HG03103 (cell line): ENCODE measurements at regions not wholly inside any gene's neighbourhood (a gene's known extent, or its start where the extent isn't known, plus 50 kb on each side); places are given as distances from the start of the nearest gene placed in this dataset.

ENCODE experiments used
- ATAC-seq: cut with Tn5 transposase; IDR thresholded peaks from one replicate; pipeline ENCODE4 v1.9.1; 2021; ENCODE audit warnings: low read depth; ENCODE audit not compliant: unreplicated experiment

DNA sequence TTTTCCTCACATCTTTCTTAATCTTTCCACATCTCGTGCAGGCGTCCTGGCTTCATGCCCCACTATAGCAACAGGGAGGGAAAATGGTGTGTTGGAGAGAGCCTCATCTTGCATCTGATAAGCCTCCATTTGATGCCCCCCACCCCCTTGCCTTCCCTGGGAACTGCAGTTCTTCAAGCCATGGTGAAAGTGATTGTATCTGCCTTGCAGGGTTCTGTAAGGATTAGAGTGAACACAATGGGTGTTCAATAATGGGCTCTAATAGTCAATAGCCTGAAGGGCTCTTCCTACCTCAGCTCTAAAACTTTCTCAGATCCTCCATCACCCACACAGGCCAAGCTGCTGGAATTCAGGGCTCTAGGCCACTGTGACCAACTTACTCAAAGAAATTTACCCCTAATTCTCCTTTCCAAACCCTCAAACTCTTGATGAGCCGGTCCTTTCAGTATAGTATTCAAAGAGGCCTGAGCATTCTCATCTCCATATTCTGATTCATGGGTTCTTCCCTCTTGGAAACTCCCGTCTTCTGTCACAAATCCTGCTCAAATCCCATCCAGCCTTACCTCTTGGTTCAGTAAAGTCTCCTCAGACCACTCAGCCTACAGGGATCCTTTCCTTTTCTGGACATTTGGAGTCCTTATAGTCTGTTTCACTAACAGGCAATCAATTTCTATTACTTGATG, 128.3 kb upstream of the TRIM2 start:
- ATAC-seq: no peak

DNA sequence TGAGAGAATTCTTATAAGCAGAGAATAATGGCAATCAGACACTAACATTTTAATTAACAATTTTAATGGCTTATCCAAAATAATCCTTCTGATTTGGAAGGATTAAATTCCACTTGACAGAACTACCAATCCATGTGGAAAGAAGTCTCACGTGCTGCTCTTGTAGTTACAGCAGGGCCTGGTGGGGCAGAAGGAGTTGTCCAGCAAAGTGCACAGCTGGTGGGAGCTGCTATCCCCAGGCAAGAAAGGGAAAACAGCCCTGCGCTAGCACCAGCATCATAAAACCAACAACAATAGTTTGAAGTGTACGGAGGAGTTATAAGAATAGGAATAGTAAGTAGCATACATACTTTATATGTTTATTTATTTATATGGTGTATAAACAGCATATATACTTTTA, 127.4 kb upstream of the TRIM2 start:
- ATAC-seq: no peak

DNA sequence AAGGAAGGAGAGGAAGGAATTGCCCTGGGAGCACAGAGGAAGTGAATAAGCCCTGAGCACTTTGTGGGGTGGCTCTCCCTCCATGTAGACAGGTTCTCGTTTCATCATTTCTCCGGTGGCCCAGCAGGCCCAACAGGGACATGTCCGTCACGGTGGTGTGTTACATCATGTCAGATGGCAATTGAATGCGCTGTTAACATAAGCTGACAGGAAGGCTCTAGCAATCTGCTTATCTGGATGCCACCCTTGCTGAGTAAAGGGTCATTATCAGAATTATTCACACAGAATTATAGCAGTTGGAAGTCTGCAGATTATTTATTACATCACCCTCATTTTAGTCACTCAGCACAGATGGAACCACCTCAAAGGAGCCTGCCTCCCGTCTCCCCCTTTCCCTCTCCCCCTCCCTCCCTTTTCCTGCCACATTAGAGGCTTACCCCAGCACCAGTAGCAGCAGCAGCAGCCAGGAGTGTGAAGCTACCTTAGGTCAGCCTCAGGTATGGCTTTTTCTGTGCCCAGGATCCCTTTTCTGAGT, 124.3 kb upstream of the TRIM2 start:
- no peak for ATAC-seq

DNA sequence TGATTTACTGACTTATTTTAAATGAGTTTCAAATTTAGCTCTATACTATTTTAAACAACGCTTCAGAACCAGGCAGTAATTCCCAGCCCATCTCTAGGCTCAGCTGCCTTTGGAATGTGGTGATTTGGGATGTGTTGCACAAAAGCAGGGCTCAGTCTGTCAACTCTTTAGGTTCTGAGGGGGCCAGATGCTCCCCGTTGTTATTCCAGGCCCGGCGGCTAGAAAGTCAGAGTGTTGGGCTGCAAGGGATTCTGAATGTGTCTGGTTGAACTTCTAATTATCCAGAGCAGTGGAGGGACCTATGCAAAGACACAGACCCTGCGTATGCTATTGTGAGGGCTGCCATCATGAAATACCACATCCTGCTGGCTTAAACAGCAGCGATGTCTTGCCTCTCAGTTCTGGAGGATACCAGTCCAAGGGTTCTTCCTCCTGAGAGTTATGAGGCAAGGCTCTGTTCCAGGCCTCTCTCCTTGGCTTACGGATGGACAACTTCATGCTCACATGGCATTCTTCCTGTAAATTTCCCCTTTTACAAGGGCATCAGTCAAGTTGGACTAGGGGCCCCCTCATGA, 123.2 kb upstream of the TRIM2 start:
- ATAC-seq: no peak

DNA sequence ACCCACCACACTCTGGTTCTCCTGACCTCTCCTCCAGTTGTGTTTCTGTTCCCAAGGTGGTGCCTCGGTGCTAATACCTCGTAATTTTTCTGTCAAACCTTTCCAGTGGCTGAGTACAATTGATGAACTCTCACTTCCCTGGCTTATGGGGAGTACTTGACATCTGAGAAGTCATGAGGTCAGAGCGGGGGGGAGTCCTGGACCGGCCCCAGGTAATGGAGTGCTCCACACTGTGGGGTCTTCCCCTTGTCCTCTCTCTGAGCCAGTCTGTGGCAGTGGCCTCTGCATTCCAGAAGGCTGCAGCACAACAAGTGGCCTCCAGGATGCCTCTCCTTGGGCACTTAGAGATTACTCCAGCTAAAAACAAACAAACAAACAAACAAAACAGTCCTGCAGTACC, 122.5 kb upstream of the TRIM2 start:
- no peak for ATAC-seq

DNA sequence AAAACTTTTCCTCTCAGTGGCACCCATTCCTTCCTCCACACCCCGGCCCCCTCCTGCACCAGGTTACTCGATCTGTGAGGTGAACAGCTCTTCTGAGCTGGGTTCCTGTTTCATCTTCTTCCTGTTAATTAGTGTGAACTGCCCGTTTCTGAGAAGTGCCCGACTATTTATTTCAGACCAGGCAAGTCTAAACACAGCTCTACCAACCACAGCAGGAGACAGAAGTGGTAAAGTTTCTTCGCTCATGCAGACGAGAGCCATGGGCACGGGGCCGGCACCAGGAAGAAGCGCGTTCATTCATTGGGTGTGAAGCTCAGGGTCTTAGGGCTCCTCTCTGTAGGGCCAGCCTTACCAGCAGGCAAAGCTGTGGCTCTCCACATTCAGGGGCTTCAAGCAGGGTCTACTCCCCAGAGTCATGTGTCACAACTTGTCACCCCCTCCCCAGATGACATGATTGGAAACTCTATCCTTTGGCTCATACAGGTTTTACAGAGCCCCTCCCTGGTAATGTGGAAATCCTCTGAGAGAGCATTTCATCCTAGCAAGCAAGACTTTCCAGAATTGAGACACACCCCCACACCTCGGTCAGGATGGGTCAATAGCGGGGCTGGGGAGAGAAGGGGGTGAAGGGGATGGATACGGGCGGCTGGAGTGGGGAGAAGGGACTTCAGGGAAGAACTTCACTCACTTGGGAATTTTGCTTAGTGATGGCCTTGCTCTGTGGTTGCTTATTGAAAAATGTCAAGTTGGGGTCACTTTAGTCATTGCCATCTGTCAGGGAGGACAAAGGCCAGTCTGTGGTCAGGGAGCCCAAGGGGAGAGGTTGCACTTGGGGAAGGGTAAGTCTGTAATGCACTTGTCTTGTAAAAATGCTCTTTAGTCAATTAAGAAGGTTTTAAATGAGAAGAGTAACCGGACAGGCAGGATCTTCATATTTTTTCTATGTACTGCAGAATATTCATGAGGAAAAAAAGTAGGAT, 121.6 kb upstream of the TRIM2 start:
- ATAC-seq: no peak

DNA sequence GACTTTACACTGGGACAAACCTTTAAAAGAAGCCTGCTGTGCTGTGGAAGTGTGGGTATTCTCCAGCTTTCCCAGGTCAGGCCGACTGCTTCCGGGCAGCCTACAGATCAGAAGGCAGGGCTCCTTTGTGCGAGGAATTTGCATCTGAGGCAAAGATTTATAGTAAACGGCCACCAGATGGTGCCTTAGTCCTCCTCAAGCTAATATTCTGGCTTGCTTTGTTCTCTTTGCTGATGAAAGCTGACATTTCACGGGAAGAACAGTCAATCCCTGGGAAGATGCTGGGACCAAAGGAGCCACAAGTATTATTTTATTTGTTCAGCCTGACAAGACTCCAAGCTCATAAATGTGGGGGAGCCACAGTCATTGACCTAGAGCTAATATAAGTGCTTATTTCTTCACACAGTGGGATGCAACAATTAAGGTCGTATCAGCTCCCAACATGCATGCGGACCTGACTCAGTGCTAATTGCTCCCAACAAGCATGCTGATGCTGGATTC, 120.7 kb upstream of the TRIM2 start:
- peak; percentile 77 for ATAC-seq

DNA sequence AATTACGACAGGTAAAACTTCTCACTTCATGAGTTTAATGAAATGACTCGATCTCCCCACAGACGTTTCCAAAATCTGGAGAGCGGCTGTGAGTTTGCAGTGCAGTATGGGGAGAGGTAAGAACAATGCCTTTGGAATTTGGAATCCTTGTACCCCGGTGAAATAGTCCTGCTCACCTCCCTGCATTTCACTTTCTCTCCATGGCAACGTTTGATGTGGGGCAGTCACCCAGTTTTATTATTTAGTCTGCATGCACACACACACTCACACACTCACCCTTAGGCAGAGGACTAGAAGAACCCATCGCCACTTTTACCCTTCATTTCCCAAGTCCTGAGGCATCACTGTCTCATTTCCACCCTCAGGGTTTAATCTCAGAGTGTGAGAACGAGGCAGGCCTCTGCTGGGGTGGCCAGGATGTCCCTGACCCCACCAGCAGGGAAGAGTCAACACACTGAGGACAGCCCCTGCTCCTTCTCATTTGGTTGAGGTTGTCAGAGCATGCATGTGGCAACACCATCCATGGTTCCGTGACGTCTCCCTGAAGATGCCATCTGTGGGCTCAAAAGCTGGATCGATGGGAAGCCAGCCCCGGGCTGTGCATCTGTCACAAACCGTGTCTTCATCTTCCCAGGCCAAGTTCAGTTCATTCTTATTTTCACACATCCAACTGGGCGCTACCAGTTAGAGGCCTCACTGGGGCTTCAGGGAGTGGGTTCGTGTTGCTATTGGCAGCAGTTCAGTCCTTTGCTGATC, 119.8 kb upstream of the TRIM2 start:
- no peak for ATAC-seq

DNA sequence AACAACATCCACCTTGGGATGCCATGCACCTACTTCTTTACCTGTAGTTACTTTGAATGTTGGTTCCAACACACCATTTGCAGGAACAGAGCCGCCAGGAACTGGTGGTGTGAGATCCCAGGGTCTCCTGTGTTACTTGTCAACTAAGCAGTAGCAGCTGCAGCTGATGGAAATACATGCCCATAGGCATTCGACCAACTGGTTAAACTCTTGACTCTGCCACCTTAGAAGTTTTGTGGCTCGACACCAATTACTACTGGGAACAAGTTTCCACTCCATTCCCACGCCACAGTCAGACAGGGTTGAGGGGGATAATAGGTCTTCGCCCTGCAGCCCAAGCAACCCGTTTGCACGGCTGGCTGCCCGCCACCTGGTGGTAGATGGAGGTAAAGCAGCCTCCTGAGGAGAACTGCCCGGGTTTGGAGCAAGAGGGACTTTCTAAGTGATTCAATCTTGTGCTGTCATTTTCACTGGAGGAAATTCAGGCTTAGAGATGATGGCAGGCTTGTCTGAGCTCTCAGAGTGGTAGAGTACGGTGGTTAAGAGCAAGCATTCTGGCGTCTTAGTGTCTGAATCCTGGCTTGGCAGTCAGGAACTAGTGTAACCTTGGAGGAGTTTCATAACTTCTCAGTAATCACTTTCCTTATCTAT, 119.1 kb upstream of the TRIM2 start:
- peak; percentile 51 for ATAC-seq

DNA sequence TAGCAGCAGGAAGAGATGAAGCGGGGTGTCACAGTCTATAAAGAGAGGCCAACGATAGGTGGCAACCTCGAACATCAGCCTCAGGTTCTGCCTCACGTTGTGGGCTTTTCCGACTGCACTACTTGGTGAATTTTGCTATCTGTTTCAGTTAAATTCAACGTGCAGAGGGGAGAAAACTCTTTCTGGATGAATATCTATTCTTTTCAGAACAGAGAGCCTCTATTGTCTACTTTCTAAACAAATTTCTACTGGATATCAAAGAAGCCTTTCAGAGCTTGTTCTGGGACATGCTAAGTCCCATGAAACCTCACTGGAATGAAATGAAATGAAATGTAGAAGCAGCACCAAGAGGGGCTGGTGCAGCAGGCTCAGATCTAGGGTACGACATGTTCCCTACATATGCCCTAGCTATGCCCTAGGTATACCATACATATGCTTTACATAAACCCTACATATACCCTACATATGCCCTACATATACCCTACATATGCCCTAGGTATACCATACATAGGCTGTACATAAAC, 116.5 kb upstream of the TRIM2 start:
- no peak for ATAC-seq

DNA sequence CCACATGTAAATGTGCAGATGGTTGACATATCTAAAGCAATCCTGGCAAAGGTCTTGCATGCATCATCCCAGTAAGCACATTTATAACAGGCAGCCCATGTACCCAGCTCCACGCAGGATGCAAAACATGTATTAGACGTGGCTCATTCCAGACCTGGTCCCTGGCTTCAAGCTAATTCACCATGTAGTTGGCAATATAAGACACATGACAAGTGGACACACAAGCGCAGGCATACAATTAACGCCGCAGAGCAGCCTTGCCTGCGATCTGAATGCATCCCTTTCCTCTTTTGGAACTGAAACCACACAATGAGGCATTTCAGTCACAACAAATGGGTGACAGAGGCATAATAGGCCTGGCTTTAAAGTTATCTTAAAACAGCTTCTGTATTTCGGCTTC, 114.5 kb upstream of the TRIM2 start:
- ATAC-seq: no peak

DNA sequence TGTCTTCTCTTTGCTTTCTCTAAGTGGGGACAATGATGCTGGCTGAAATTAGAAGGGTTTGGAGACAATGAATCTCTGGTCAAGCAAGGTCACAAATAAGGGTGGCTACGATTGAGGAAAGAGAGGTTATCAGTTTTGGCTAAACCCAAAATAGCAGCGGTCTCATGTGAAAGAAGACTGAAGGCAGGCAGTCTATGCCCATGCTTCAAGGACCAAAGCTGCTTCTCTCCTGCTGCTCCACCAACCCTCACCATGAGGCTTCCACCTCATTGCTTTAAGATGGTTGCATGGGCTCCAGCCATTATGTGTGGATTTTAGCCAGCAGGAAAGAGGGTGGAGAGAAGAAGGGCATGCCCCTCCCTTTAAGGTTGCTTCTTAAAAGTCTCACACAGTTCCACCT, 114.1 kb upstream of the TRIM2 start:
- no peak for ATAC-seq

DNA sequence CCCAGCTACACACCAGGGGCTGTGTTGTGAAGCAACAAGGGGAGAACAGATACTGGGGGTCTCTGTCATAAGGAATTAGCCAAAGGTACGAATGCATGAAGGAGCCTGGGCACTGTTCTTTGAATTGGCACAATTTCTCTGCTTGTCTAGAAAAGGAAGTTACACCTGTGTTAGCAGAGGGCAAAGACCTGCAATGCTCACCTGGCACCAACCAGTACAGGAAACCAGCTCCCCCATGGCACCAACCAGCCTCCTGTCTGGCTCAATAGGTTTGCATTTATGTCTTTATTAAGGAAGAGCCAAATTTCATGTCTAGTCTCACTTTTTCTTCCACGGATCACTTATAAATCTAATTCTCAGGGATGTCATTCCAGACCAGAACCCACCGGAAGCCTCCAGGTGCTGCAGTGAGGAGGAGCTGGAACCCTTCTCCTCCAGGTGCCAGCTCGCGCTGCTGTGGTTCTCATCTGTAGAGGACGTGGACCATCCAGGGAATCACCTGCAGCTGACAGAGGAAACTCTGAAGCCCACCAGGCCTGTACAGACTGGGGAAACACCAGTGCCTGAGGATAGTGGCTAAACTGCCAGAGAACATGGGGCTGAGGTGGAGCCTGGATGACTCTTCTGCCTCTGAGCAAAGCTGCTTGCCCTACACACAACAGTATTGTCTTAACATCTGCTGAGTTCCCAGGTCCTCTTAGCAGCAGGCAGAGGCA, 113.4 kb upstream of the TRIM2 start:
- ATAC-seq: no peak

DNA sequence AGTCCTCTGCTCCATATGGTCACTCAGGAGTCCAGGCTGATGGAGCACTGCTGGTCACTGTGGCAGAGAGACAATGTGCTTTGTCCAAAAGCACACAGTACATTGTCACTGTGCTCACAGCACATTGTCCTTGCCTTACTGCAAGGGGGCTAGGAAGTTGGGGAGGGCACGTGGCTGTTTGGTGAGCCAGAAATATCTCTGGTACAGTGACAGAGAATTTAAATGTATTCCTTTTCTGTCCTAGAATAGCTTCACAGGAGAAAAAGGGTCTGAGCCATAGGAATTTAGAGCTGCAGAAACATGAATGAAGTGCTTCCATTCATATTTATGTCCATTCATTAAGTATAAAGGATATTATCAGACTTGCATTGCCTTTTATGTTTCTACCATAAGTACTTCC, 110.8 kb upstream of the TRIM2 start:
- no peak for ATAC-seq

DNA sequence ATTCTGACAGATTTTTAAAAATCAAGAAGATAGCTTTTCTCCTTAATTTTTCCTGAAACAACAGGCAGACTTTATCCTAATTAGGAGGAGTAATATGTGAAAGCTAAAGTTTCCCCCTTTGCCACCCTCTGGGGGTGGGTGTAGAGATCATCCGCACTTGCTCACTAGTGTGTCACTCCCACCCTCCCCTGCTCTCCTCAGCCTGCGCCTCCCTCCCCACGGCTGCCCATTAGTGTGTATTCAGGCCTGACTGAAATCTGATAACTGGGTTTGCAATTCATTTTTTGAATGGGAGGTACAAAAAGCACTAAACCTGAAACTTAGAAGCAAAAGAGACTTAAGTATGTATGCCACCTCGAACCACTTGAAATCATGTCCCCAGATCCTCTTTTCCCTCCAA, 110.4 kb upstream of the TRIM2 start:
- ATAC-seq: no peak

DNA sequence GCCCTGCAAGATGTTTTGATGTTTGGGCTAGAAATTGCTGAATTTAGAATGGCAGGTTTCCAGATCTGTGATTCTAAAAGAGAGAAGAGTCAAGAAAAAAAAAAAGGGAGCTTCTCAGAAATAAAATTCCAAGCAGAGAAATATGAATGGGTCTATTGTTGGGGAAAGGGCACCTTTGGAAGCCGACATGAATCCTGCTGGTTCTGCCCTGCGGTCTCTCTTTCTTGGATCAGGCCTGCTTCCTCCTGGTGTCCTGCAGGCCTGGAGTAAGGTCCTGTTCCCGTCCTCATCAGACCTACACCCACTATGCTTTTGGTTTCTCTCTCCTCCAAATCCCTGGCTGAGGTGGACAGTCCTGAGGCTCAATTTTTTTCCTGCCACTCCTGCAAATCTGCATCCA, 109.8 kb upstream of the TRIM2 start:
- ATAC-seq: no peak

DNA sequence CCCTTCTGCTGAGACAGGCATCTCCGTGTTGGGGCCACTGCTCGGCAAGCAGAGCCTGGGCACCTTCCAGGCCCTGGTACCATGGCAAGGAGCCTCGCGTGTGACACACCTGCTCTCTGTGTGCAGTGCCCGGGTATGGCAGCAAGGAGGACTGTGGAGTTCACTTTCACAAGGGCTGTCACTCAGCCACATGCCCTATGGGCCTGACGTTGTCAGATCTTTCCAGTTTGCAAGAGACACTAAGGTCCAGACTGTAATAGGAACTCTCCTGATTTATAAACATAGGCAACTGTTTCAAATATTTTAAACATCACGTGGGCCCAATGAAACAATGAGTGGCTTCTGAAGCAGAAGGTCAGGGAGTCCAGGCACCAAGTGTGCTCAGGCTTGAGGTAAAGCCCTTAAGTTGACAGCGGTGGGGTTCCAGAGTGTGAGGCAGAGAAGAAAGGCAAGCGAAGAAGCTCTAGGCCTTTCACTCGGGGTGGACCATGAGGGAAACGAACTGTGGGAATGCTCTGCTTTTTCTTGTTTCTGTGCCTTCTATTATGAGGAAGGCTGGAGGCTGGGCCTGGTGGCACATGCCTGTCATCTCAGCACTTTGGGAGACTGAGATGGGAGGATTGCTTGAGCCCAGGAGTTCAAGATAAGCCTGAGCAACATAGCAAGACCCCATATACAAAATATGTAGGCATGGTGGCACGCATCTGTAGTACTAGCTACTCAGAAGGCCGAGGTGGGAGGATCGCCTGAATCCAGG, 108.6 kb upstream of the TRIM2 start:
- ATAC-seq: no peak

DNA sequence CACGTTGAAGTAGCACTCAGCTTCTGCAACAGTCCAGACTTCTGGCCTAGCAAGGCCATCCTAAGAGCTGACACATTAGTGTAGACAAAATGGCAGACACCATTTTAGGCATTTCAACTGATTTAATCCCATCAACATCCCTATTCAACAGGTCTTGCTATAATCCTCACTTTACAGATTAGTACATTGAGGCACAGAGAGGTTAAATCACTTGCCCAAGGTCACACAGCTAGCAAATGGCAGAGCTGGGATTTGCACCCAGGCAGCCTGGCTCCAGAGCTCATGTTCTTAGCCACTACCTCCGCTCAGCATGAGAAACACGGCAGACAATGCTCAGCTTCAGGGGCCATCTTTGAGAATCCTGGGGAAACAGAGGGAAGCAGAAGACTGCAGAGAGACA, 107.9 kb upstream of the TRIM2 start:
- ATAC-seq: no peak
